Left lobe of liver (tissue), 2 donors: ENCODE measurements at regions not wholly inside any gene's neighbourhood (a gene's known extent, or its start where the extent isn't known, plus 50 kb on each side); places are given as distances from the start of the nearest gene placed in this dataset.
A peak's percentile ranks its signal among the peaks of the same experiment; 100 is the strongest.

Source experiments
- ATAC-seq: fragments of 200-7000 bp; cut with Tn5 transposase; one replicate; pipeline ENCODE4 v1.9.1; 2020; ENCODE audit warnings: mild to moderate bottlenecking, moderate library complexity
- DNase-seq: peaks from one replicate; pipeline ENCODE4 v3.0.0-alpha.2; 2020; ENCODE audit warnings: low spot score
- donor health status: DM: no; HTN: no; CAD: no; lungs with moderate emphysema.
- donor health status: DM: no; HTN: yes; CAD: no.

DNA sequence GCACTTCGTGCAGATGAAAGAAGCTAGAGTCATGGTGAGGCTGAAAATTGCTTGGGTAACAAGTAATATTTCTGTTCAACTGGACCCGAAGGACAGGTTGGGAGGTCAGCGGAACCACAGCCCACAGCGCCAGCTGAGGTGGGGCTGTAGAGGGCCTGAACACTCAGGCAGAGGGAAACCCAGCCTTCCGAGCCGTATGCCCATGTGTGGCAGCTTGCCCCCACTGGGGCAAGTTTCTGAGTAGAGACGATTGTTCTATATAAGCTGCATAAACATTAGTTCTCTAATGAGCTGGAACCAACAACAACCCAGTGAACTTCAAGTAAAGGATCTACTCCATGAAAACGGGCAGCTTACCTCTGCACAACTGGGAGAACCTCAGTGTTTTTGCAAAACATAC lies 58.4 kb upstream of the TNS3 start:
- no peak for DNase-seq
- ATAC-seq, result no peak

DNA sequence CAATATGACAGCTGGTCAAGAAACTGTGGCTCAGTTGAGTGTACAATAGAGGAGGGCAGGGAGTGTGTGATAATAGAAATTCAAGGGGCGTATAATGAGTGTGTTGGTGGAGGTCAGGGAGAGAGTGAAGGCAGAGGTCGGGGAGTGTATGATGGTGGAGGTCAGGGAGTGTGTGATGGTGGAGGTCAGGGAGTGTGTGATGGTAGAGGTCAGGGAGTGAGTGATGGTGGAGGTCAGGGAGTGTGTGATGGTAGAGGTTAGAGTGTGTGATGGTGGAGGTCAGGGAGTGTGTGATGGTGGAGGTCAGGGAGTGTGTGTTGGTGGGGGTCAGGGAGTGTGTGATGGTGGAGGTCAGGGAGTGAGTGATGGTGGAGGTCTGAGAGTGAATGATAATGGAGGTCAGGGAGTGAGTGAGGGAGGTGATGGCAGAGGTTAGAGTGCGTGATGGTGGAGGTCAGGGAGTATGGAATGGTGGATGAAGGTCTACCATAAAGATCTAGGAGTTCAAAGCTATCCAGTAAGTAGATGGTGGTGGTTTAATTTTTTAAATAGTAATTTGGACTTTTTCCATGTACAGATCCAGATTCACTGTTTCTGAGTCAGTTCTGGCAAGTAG lies 57.7 kb upstream of the TNS3 start:
- ATAC-seq, result no peak

DNA sequence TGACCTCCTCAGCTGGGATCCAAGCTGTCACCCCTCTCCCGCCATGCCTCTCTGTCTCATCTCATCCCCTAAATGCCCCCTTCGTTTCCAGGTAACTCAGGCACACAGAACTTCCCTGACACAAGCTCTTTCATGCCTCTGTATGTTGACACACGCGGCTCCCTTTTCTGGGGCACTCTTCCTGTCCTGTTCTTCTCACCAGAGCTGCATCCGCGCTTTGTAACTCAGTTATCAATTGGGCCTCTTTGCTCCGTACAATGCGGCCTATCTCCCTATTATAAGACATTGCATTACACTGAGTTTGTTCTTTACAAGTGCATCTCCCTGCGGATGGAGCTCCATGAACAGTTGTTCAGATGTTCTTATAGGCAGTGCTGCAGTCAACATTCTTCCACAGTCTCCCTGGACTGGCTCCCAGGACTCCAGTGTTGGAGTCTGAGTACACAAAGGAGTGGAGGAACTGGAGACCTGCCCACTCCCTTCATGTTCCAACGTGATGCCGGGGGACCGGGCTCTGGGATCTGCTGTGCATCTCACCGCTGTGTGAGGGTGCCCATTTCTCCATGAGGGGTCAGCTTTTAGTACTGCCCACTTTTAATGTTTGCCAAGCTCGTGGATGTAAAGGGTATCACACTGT lies 56.9 kb upstream of the TNS3 start:
- no peak for DNase-seq
- ATAC-seq, result no peak

More for the DNA sequence above, 57.7 kb upstream of the TNS3 start:
- DNase-seq, result no peak

DNA sequence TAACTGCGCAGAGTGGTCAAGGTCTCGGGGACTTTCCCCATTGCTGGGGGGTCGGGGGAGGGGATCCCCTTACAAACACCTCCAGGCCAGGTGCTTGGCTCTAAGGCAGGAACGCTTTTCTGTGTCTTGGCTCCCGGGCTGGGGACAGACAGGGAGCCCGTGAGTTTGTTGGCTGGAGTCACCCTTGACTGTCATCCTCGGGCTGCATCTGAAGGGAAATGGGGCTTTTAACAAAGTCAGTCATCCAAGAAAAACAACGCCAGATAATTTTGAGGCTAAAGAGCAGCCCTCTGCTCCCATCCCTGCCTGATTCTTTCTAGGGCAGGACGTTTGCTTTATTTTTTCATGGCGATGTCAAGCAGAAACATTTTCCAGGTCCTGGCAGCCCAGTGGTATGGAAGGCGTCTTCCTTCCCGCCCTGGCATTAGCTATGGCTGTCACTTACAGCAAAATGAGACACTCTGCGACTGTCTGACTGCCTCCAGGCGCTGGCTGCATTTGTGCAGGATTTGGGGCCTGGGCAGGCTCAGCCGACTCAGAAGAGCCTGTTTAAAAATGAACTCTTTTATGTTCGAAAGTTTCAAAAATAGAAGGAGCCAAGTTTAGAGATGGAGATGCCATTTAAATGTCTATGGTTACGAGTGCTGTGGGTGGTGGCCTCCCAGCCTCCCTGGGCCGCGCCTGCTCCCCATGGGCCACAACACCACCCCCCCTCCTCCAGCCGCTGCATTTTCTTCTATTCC lies 54.7 kb upstream of the TNS3 start:
- no peak for DNase-seq
- no peak for ATAC-seq

DNA sequence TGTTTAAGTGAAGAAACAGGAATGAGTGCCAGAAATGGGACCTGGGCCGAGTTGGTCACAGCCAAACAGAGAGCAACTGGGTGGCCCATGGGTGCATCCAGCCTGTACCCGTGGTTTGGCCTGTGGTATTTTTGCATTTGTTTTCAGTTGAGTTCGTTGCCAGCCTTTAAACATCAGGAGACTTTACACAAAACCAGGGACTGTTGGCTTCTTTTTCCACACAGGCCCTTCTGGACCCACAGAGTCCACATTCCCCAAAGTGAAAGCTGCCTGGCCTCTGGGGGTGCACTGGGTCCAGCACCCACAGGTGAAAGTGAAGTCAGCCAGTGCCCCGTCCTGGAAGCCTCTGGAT lies 54.1 kb upstream of the TNS3 start:
- ATAC-seq, result no peak
- no peak for DNase-seq

DNA sequence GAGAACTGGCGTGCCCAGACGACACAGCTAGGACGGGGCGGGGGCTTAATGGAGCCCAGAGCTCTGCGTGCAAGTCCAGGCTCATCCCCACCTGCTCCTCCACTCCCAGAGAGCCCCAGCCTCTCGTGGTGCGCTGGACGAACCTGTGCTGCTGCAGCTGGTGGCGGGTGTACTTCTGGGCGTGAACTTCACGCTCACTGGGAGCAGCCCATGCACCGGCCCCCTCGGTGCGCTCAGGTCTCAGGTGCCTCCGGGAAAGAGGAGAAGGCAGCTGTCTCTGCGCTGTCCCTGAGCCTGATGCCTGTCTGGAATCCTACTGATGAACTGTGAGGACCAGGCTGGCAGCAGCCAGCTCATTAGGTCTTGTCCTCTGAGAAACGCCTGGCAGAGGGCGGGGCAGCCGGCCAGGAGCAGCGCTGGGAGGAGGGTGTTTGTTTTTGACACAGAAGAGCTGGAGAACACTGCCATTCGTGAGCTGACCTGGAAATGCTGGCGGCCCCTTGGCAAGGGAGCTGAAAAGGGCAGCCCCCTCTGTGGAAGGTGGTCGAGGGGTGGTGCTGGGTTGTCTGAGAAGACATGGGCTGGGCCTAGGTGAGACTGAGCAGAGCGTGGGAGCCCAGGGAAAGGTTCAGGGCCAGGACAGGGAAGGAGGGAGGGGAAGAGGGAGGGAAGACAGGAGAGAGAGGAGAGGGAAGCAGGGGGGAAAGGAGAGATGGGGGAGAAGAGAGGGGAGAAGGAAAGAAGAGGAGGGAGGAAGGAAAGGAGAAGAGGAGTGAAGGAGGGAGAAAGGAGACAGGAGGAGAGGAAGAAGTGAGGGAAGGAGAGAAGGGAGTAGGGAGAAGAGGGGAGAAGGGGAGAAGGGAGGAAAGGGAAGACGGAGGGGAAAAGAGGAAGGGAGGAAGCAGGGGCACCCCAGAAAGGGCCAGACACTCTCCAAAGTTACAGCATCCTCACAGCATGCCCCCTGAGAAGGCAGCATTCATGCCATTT lies 53.5 kb upstream of the TNS3 start:
- peak; percentile 96 for ATAC-seq
- DNase-seq, result peak; percentile 78

DNA sequence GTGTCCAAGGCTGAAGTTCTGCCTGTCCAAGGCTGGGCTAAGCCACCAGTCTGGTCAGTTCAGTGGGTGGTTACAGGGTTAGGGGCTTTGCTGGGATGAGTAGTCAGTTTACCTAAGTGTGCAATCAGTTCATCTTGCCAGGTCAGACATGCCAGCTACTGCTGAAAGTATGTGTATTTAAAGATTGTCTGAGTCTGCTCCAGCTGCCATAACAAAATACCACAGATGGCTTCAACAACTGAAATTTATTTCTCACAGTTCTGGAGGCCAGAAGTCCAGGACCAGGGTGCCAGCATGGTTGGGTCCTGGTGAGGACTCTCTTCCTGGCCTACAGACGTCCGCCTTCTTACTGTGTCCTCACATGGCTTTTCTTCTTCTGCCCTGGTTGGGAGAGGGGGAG lies 52.4 kb upstream of the TNS3 start:
- DNase-seq (no peak), ATAC-seq (no peak)

DNA sequence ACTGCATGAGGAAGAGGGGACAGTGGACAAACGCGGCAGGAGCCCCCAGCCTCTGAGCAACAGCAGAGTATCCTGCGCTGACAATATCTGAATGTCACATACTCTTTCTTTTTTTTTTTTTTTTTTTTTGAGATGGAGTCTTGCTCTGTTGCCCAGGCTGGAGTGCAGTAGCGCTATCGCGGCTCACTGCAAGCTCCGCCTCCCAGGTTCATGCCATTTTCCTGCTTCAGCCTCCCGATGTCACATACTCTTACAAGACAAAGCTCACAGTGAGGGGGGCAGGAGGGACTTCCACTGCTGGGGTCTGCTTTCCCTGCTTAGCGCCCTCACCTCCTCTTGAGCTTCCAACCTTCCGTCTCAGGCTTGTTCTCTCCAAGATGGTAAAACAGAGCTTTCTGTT lies 51.2 kb upstream of the TNS3 start:
- ATAC-seq, result no peak
- no peak for DNase-seq
